OCI-M1 (cell line): ENCODE measurements at regions not wholly inside any gene's neighbourhood (a gene's known extent, or its start where the extent isn't known, plus 50 kb on each side); places are given as distances from the start of the nearest gene placed in this dataset.
"Not testable (repeated sequence)": the region's sequence is repeated elsewhere in the genome, so short reads cannot be mapped to it uniquely, and the experiment has no call there.

Source experiments
- DNase-seq: peaks from one replicate; lab custom pipeline; 2025; lab: John Stamatoyannopoulos, UW

GRCh38 chr5:88092358-88092757, 176.3 kb downstream of the TMEM161B start:
- DNase-seq: no peak

- DNase-seq: no peak
Measured at GRCh38 chr5:88090506-88090905, 178.1 kb downstream of the TMEM161B start.

- no peak for DNase-seq
Measured at GRCh38 chr5:88089719-88090390, 178.8 kb downstream of the TMEM161B start.

- DNase-seq: no peak
Measured at GRCh38 chr5:88085462-88085861, 183.2 kb downstream of the TMEM161B start.

- no peak for DNase-seq
Measured at GRCh38 chr5:88081877-88082276, 186.8 kb downstream of the TMEM161B start.

GRCh38 chr5:88063813-88064212, 204.8 kb downstream of the TMEM161B start:
- no peak for DNase-seq

GRCh38 chr5:88060194-88060593, 208.5 kb downstream of the TMEM161B start:
- DNase-seq: peak; percentile 32

- no peak for DNase-seq
Measured at GRCh38 chr5:88058625-88059024, 210.0 kb downstream of the TMEM161B start.

GRCh38 chr5:88052468-88052867, 216.2 kb downstream of the TMEM161B start:
- DNase-seq: not testable (repeated sequence)

- DNase-seq: no peak
Measured at GRCh38 chr5:88051148-88051547, 217.5 kb downstream of the TMEM161B start.

GRCh38 chr5:88049737-88050136, 218.9 kb downstream of the TMEM161B start:
- no peak for DNase-seq

- DNase-seq: no peak
Measured at GRCh38 chr5:88049156-88049555, 219.5 kb downstream of the TMEM161B start.

GRCh38 chr5:88045931-88046461, 222.6 kb downstream of the TMEM161B start:
- no peak for DNase-seq

- no peak for DNase-seq
Measured at GRCh38 chr5:88045165-88045564, 223.5 kb downstream of the TMEM161B start.

- no peak for DNase-seq
Measured at GRCh38 chr5:88034520-88034919, 234.1 kb downstream of the TMEM161B start.

GRCh38 chr5:88033191-88033590, 235.5 kb downstream of the TMEM161B start:
- no peak for DNase-seq

- no peak for DNase-seq
Measured at GRCh38 chr5:88029011-88029410, 239.6 kb downstream of the TMEM161B start.

- DNase-seq: no peak
Measured at GRCh38 chr5:88021141-88021540, 247.5 kb downstream of the TMEM161B start.

- not testable (repeated sequence) for DNase-seq
Measured at GRCh38 chr5:88014984-88015383, 253.7 kb downstream of the TMEM161B start.

GRCh38 chr5:88000877-88001276, 267.8 kb downstream of the TMEM161B start:
- no peak for DNase-seq

- no peak for DNase-seq
Measured at GRCh38 chr5:87997662-87998061, 271.0 kb downstream of the TMEM161B start.

GRCh38 chr5:87966213-87966612, 302.4 kb downstream of the TMEM161B start:
- DNase-seq: no peak

- DNase-seq: no peak
Measured at GRCh38 chr5:87954121-87954520, 314.5 kb downstream of the TMEM161B start.

GRCh38 chr5:87951661-87952060, 317.0 kb downstream of the TMEM161B start:
- no peak for DNase-seq
